Cardiac septum (tissue), 1 donor: ENCODE measurements at regions not wholly inside any gene's neighbourhood (a gene's known extent, or its start where the extent isn't known, plus 50 kb on each side); places are given as distances from the start of the nearest gene placed in this dataset.

Source experiments
- DNase-seq: peaks from one replicate; pipeline ENCODE4 v3.0.0-alpha.2; 2020; ENCODE audit warnings: low spot score
- intact Hi-C: fragments of 100-400 bp; cut with DNase I; formaldehyde crosslinking; loops from one replicate; pipeline ENCODE4 v1.14.0; 2022
- donor health status: DM: no; HTN: no; CAD: no.

DNA sequence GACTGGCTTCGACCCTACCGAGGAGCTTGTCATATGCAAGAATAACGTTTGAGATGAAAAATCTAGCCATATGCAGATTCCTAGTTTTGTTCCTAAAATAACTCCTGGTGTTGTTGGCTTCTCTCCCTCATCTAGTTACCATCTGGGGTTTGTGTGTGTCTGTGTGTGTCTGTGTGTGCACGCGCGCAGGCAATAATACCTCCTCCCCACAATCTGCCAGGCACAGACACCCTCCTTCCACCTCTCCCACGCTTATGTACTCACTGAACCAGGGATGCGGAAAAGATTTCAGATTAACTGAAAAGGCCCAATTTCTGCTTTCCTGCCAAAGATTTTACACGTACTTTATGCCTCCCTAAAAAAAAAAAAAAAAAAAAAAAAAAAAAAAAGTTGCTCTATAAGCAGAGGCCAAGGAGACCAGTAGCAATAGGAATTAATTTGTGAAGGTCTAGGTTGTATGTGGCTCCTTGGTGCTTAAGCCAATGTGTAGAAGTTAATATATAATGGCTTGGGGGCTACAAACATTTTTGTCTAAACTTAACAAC is 452.7 kb downstream of the NUF2 start:
- intact Hi-C loops: no loop called here
- DNase-seq: no peak

DNA sequence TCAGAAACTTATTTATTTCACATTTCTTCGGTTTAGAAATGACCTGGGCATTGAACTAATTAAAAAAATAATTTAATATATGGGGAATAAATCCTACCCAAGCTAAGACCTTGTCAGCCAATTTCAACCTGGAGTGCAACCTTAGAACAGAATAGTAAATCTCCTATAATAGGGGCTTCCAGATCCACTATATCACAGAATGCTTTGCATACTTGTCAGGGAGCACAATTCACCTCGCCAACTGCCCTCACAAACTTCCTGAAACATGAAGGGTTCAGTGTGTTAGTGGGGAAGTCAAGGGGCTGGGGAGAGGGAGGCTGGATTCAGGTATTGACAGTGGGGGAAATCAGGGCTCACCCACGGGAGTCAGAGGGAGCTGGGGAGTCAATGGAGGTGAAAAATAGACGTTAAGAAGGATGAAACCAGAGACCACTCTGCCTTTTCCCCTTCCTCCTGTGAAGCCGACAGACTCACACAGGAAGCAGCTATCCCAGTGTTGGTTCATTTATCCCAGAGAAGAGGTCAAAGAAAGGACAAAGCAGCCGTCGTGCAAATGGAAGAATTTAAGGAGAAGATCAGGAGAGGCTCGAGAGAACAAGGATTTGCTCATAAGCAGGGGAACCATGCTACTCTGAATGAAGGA is 453.3 kb downstream of the NUF2 start:
- intact Hi-C loops: no loop called here
- DNase-seq: no peak

DNA sequence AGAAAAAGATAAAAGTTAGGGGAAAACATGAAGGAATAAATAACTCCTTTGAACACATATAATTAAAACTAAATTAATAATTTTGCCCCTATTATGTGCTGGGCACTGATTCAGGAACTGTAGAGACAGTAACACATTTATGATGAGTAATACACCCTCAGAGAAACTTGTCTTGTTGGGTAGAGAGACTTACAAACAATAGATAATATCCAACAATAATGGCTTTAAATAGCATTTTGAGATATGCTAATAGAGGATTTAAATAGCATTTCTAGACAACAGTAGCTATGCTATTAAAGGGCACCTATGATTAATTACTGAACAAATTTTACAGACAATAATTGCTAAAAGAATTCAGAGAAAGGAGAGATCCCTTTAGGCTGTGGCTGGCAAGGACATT is 455.5 kb downstream of the NUF2 start:
- intact Hi-C loops: no loop called here
- DNase-seq: no peak

DNA sequence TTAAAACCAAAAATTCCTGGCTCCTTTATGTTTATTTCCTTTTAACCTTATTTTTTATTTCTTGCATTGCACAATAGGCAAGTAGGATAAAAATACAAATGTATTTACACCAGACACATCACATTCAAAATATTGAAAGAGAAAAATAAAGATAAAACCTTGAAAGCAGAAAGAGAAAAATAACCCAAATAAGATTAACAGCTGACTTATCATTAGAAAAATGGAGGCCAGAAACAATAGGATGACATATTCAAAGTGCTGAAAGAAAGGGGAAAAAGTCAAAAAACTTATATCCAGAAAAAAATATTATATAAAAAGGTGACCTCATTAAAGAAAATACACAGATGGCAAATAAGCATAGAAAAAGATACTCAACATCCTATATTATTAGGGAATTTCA is 459.4 kb downstream of the NUF2 start:
- intact Hi-C loops: no loop called here
- DNase-seq: no peak

DNA sequence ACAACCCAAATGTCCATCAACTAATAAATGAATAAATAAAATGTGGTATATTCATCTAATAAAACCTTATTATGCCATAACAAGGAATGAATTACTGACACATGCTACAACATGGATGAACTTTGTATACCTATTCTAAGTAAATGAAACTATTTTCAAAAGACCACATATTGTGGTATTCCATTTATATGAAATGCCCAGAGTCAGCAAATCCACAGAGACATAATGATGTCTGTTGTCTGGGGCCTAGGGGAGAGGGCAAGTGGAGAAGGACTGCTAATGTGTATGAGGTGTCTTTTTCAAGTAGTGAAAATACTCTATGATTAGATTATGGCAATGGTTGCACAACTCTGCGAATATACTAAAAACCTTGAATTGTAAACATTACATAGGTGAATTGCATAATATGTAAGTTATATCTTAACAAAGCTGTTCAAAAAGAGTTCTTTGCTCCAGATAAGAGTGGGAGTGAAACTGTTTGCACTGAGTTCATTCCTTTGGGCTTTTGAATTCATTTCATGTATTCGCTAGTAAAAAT is 464.2 kb downstream of the NUF2 start:
- intact Hi-C loops: no loop called here
- DNase-seq: no peak

DNA sequence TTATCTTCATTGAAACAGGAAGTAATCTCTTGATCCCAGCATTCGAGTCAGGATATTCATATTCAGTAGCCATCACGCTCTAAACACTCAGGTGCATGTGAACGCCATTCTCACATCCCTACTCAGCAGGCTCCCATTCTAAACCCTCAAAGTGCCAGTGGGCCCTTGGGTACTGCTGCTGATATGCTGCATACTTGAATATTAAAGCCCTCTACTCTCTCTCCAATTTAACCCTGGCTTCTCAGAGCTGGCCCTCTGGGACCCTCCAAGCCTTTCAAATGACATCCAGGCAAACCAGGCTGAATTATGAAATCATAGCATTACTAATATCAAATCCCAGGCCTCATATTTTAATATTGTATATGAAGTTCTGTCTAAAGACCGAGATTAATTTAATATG is 468.2 kb downstream of the NUF2 start:
- intact Hi-C loops: no loop called here
- no peak for DNase-seq

DNA sequence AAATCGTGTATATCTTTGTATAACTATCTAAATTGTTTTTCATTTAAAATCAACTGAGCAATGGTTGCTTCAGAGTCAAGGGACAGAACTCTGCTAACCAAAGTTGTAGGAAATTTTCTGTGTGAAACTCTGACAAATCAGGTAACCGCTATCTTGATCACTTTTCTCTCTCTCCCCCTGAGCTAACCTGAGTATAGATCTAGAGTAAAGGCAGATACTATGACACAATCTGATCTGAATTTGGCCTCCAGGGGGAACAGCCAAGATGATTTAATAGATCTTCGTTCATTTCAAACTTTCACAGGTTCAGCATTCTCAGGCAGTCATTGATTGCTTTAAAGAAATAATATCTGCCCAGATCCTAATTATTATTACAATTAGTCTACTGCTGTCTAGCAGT is 472.8 kb downstream of the NUF2 start:
- no peak for DNase-seq
- intact Hi-C loops: no loop called here

DNA sequence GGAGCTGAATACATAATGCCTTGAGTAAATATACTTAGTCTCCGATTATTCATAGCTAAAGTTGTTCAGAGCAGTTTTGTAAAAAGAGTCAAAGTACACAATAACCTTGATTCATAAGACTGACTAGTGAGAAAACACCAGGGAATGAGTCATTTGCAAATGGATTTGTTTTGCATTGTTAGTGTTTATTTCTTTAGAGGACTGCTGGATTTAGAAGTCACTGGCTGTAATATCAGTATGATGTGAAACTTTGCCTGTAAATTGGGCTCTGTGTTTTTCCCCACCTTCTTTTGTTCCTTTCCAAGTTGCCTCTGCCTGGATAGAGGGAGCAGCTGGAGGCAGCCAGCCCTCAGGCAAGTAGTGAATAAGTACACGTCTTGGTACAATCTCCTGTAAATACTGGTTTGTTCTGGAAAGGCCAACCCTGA is 474.7 kb downstream of the NUF2 start:
- intact Hi-C loops: no loop called here
- no peak for DNase-seq

DNA sequence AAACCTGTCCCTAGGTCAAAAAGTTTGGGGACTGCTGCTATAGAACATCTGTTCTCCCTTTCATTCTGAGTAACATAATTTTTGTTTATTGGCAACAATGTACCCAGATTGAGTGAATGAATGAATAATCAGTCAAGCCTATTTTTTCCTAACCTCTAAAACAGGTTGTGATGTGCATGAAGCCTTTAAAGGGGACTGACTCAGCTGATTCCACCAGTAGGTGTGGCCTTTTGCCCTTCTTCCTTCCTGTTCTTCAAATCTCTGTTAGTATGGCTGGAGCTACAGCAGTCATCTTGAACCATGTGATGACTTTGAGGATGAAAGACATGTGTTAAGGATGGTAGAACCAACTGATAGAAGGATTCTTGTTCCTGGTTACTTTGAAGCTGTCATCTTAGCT is 476.1 kb downstream of the NUF2 start:
- intact Hi-C loops: no loop called here
- DNase-seq: no peak

DNA sequence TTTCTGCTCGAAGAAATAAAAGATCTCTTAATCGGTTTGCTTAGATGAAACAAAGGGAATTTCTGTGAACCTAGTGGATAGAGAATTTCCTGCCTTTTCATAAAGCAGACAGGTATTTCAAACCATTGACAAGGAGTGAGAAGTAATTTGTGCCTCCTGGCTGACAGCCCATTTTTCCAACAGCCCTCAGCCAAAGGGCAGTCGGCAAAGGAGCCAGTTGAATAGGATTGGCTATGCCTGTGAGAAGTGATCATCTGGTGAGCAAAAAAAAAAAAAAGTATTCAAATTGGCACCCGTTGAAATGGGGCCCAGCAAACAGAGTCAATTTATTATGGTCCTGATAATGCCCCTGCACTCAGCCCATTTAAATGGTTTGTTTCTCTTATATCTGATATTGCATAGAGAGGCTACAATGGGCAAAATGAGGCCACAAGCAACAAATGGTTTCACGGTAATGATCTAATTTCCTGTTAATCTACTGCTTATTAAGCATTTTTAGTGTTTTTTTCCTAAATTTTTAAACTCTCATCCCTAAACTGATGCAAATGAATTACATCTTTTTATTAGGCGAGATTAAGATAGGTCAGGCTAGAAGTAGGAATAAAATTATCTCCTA is 477.5 kb downstream of the NUF2 start:
- intact Hi-C loops: no loop called here
- no peak for DNase-seq

DNA sequence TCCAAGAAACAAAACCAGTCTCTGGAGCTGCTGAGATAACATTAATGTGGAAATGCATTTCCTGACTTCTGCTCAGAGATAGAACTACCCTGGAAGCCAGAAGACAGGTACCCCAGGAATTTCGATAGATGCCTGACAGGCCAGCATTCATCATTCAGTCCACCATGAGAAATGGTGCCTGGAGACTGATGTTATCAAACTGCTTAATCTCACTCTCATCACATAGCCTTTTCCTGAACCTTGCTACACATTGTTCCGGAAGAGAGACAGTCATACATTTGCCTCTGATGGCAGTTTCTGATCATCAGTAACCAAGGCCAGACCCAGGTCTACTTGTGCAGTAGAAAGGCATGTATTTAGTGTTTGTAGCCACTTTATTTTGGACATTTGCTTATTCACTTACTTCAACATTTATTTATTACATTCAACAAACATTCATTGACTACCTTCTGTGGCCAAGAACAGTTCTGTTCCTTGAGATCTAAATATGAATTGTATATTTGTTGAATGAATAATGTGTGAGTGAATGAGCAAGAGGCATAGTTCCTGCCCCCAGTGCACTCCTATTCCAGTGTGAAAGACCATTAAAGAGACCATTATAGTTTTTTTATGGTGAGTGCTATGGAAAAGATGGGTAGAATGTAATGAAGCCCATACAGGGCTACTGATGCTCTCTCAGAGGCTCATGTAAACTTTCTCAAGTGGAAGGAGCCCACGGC is 485.7 kb downstream of the NUF2 start:
- intact Hi-C loops: no loop called here
- no peak for DNase-seq

DNA sequence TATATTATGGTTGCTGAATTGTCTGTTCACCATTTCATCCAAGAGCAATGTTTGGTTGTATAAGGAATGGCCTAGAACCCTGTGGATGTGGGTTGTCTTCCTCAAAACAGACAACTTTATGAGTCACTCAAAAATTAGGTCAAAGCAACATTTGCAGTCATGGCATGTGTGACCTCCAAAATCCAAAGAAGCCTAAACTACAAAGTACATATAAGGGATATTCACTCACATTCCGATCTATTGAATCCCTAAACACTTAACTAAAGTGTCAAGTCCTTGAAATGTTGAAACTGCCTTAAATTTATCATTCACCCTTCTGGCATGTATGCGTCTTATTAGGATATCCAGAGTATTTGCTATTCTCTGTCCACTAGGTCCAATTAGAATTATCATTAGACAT is 491.5 kb downstream of the NUF2 start:
- intact Hi-C loops: no loop called here

DNA sequence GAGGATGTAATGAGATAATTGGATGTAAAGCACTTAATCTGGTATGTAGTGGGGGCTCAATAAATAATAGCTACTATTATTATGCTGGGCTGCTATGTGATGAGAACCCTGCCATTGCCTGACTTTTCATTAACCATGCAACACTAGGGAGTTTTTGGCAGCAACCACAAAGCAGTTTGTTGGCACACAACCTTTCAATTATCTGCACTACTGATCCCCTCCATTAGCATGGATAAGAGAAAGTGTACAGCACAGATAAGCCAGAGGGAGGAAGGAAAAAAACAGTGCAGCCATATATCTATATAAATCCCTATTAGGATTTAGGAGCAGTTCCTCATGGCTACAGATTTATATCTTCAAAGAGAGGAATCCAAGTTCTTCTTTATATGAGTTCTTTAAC is 498.5 kb downstream of the NUF2 start:
- intact Hi-C loops: loop anchor here (10.0 kb wide), 1 partner anchor 965 kb away; no protein-coding TSS in a partner anchor
- no peak for DNase-seq

More for the DNA sequence above, 491.5 kb downstream of the NUF2 start:
- no peak for DNase-seq

DNA sequence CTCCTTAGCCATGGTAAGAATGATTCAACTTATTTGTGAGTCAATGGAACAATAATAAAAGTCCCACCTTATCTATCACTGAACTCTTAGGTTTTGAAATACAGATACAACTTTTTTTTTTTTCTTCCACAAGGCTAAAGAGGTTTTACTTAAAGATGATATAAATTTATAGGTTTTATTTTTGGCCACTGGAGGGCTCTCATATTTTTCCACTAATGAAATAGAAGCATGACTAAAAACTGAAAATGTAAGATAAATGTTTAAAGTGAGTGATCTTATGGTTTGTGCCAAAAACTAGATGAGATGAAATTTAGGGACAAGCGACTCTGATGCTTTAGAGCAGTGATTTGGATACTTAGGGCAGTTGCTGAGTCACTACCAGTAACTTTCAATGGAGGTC is 499.0 kb downstream of the NUF2 start:
- no peak for DNase-seq
- intact Hi-C loops: loop anchor here (10.0 kb wide), 1 partner anchor 964 kb away; no protein-coding TSS in a partner anchor

DNA sequence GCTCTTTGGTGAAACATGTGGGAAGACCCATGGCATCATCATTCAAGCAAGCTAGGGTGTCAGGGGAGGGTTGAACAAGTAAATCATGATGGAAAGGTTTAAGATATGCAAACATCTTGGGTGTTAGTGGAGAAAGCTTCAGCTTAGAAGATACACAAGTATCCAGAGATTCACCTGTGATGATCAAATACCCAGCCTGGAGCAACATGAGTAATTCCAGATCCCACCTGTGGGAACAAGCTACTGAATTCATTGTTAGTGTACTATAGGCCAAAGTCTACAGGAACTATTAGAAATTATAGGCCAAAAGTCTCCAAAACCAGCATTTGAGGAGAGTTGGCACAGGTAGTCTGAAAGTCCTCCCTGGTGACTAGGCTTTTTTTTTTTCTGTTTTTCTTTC is 499.9 kb downstream of the NUF2 start:
- intact Hi-C loops: loop anchor here (10.0 kb wide), 1 partner anchor 963 kb away; no protein-coding TSS in a partner anchor
- DNase-seq: no peak

DNA sequence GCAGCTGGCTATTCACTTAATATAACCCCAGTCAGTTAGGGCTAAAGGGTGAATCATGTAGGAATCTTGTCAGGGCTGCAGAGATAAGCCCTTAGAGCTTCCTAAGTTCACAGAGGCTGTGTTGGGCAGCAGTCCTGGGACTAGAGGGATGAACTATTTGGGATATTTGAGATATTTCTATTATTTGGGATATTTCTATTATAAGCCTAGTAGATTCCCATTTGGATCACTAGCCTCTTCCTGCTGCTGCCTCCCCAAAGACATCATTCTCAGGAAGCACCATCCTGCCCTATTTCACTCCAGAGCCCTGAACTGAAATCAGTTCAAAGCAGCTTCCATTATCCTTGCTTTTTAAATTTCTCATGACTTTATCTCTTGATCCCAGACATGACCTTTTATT is 501.3 kb downstream of the NUF2 start:
- no peak for DNase-seq
- intact Hi-C loops: loop anchor here (10.0 kb wide), 1 partner anchor 962 kb away; no protein-coding TSS in a partner anchor

DNA sequence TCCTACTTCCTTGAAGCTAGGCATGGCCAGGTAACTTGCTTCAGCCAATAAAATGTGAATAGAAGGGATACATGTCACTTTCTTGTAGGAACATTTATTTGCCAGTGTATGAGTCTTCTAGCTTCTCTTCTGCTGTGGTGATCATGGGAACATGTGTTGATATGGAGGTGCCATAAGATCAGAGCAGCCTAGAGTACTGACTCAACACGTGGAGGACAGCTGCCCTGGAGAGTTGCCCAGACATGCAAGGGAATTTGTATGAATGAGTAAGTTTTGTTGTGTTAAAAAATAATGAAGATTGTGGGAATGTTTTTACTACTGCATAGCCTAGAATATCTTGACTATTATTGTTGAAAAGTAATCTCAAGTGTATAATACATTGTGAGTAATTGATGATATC is 502.3 kb downstream of the NUF2 start:
- intact Hi-C loops: loop anchor here (10.0 kb wide), 1 partner anchor 961 kb away; no protein-coding TSS in a partner anchor
- DNase-seq: no peak

DNA sequence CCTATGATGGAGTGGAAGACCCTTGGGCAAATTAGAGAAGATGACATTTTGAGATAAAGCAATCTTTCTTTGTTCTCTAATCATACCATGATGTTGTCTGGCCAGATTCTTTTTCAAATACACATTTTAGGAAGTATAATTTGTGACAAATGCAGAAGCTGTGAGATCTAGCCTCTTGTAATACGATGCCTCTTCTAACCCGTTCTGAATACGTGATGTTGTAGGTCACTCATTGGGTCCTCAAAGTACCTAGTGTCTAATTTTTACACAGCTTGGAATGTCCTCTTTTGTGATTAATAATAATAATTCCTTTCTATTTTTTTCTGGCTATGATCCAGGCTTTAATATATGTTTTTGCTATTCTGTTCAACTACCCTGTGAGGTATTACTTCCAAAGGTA is 502.7 kb downstream of the NUF2 start:
- intact Hi-C loops: loop anchor here (10.0 kb wide), 1 partner anchor 960 kb away; no protein-coding TSS in a partner anchor
- DNase-seq: no peak

DNA sequence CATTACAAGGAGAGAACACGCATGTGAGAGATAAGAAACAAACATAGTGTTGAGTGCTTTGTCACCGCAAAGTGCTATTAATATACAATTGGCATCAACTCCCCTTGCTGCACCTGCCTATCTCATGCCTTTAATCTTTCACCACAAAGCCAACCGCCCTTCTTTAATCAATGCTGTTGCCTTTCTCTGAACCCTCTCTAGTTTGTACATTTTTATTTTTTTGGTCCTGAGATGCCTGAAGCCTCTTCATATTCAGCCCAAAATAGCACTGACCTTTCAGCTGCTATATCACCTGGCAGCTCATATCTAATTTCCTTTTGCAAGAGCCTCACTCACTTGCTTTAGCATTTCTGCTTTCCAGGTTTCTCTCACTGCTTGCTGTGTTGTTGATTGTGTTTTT is 504.7 kb downstream of the NUF2 start:
- intact Hi-C loops: loop anchor here (10.0 kb wide), 1 partner anchor 958 kb away; no protein-coding TSS in a partner anchor
- no peak for DNase-seq

DNA sequence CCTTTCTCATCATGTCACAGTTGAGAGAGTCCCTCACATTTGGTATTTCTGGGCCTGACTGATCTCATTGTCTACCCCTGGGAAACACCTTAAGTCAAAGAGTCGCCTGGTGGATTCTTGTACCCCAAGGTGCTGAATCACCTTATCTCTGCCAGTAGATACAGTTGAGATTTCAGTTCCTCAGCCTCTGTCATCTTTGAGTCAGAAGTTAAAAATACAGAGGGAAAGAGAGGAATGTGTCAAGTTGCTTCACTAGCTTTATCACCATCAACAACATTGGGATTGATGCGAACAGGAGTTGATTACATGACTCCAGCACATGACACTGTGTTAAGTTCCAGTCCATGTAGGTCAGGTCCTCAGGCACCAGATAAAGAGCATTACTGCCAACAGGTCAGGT is 513.0 kb downstream of the NUF2 start:
- no peak for DNase-seq
- intact Hi-C loops: no loop called here
